ENCODE measurements at regions not wholly inside any gene's neighbourhood (a gene's known extent, or its start where the extent isn't known, plus 50 kb on each side); places are given as distances from the start of the nearest gene placed in this dataset.
A peak's percentile ranks its signal among the peaks of the same experiment; 100 is the strongest.
"Not testable (repeated sequence)": the region's sequence is repeated elsewhere in the genome, so short reads cannot be mapped to it uniquely, and the experiment has no call there.

DNA sequence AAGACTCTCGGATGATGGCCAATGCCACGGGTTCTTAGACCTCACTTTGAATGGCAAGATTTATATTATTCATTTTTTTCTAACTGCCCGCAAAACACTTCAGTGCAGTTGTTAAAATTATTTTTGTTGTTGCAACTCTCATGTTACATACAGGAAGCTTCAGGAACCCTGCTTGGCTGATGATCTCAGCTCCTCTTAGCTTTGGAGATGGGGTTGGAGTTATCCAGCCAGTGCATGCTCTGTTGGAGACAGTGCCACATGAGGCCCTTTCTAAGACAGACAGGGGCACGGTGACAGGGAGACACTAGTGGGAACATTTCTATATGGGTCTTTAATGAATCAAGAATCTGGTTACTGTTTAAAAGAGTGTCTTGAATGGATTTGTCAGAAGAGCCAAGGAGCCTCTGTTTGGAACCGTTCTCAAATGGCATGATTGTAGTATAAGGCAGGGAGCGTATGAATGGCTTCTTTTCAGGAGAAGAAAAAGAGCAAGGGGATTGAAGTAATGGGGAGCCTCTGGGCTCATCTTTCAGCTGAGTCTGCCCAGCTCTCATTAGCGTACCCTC lies 61.9 kb upstream of the ENPP6 start:
- Mint-ChIP-seq H3K27me3 (no peaks in the 10 kb centered on the region), H3K27ac (peak overlapping the region in 1 of 2 donors; percentile 14), H3K4me3 (no peak overlapping the region), H3K9me3 (peaks cover 21 to 22% of the 10 kb centered on the region in 2 donors), H3K4me1 (peaks cover 87% of the 10 kb centered on the region)
- no peak for DNase-seq
- ATAC-seq = no peak

DNA sequence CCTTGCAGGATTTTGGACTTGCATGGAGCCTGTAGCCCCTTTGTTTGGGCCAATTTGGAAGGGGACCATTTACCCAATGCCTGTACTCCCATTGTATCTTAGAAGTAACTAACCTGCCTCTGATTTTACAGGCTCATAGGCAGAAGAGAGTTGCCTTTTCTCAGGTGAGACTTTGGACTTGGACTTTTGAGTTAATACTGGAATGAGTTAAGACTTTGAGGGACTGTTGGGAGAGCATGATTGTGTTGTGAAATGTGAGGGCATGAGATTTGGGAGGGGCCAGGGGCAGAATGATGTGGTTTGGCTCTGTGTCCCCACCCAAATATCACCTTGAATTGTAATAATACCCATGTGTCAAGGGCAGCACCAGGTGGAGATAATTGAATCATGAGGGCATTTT lies 60.1 kb upstream of the ENPP6 start:
- H3K4me3 Mint-ChIP-seq, H3K27ac Mint-ChIP-seq, DNase-seq, H3K27me3 Mint-ChIP-seq, ATAC-seq: not testable (repeated sequence)
- H3K4me1 Mint-ChIP-seq = peaks cover 69% of the 10 kb centered on the region
- H3K9me3 Mint-ChIP-seq = peaks cover 21 to 22% of the 10 kb centered on the region in 2 donors

DNA sequence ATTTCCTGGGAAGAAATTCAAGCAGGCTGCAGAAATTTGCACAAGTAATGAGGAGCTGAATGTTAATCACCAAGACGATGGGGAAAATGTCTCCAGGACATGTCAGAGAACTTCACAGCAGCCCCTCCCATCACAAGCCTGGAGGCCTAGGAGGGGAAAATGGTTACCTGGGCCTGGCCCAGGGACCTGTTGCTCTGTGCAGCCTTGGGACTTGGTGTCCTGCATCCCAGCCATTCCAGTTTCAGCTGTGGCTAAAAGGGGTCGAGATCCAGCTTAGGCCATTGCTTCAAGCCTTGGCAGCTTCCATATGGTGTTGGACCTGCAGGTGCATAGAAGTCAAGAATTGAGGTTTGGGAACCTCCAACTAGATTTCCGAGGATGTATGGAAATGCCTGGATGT lies 59.3 kb upstream of the ENPP6 start:
- H3K4me1 Mint-ChIP-seq = peaks cover 62% of the 10 kb centered on the region
- peaks cover 21 to 22% of the 10 kb centered on the region in 2 donors for H3K9me3 Mint-ChIP-seq
- not testable (repeated sequence) for H3K27ac Mint-ChIP-seq, H3K4me3 Mint-ChIP-seq, DNase-seq, ATAC-seq, H3K27me3 Mint-ChIP-seq

DNA sequence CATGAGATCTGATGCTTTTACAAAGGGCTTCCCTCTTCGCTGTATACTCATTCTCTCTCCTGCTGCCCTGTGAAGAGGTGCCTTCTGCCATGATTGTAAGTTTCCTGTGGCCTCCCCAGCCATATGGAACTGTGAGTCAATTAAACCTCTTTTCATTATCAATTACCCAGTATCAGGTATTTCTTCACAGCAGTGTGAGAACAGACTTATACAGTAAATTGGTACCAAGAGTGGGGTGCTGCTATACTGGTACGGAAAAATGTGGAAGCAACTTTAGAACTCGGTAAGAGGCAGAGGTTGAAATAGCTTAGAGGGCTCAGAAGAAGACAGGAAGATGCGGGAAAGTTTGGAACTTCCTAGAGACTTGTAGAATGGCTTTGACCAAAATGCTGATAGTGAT lies 58.7 kb upstream of the ENPP6 start:
- not testable (repeated sequence) for ATAC-seq, H3K27me3 Mint-ChIP-seq, DNase-seq, H3K27ac Mint-ChIP-seq, H3K4me3 Mint-ChIP-seq
- Mint-ChIP-seq H3K9me3 (peaks cover 21 to 22% of the 10 kb centered on the region in 2 donors), H3K4me1 (peaks cover 55% of the 10 kb centered on the region)

DNA sequence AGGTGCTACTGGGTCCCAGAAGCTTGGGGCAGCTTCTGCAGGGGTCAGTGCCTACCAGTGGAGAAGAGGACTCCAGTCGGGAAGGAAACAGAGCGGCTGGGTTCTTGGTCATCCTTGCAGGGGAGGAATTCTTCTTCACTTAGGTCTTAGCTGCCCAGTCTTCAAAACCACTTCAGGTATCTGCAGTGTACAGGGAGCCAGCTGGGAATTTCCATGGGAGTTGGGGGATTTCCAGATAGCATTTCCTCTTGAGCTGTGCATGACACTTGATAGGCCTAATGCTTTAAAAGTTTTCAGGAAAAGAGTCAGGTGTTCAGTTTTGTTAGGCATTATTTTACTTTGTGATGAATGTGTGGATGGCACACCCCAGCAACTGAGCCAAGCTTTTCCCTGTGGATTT lies 58.1 kb upstream of the ENPP6 start:
- H3K4me1 Mint-ChIP-seq = peaks cover 53% of the 10 kb centered on the region
- peaks cover 21 to 22% of the 10 kb centered on the region in 2 donors for H3K9me3 Mint-ChIP-seq
- H3K27ac Mint-ChIP-seq = no peak overlapping the region

DNA sequence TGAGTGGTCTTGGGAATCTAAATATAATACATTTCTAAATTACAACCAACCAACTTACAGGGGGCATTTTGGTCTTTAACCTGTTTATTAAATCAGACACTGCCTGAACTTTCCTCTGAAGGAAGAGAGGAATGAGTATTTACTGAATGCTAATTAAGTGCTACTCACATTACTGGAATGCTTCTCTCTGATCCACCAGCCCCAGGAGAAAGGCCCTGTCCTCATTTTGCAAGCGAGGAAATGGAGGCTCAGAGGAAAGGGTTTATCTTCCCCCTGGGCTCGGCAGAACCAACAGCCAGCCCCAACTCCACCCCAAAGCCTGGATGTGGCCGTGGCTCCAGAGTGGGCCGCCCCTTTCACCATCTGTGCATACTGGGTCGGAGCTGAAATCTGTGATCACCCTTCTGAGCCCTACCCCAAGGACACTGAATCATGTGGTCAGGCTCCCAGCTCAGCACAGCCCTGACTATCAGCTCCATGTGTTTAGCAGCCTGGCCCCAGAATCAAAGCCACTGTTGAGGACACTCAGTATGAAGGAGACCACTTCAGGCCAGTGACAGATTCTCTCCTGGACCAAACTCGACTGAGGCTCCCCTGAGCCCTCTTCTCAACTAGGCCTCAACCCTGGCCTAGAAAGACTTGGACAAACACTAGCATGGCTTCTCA lies 56.7 kb upstream of the ENPP6 start:
- H3K27ac Mint-ChIP-seq = peak overlapping the region in 1 of 2 donors; percentile 42
- H3K9me3 Mint-ChIP-seq = peaks cover 21 to 28% of the 10 kb centered on the region in 2 donors

More for the DNA sequence above, 58.1 kb upstream of the ENPP6 start:
- no peak overlapping the region for H3K4me3 Mint-ChIP-seq
- ATAC-seq = no peak
- DNase-seq = no peak
- no peaks in the 10 kb centered on the region for H3K27me3 Mint-ChIP-seq

DNA sequence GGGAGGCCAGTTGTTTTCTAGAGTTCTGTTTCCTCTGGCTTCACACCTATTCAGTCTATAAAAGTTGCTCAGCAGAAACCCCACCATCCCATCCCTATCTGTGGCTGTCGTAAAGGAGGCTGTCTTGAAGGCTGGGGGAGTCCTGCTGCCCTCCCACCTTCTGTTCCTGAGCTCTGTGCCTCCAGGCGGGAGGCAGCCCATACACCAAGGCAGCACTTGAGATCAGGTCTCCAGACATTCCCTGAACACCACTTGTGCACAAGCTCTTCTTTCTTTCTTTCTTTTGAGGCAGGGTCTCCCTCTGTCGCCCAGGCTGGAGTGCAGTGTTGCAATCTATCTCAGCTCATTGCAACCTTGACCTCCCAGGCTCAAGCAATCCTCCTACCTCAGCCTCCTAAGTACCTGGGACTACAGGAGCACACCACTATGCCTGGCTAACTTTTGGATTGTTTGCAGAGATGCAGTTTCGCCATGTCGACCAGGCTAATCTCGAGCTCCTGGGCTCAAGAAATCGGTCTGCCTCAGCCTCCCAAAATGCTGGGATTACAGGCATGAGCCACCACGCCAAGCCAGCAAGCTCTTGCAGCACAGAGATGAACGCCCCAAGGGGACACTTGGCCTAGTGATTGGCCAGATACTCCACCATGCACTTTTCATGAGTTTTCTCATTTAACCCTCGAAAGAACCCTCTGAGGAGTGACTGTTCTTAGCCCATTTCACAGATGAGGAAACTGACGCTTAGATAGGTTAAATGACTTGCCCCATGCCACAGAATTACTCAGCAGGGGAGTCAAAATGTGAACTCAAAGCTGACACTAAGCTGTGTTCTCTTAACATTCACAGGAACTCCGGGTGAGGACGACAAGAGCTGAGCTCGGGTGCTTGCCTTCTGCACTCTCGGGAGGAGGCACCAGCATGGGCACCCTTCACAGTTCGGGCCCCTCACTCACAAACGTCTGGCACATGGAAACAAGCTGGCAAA lies 55.8 kb upstream of the ENPP6 start:
- no peak overlapping the region for H3K27ac Mint-ChIP-seq
- no peak overlapping the region for H3K4me3 Mint-ChIP-seq
- peaks cover 16 to 28% of the 10 kb centered on the region in 2 donors for H3K9me3 Mint-ChIP-seq
- no peaks in the 10 kb centered on the region for H3K27me3 Mint-ChIP-seq
- DNase-seq = no peak
- peak; percentile 55 for ATAC-seq
- peaks cover 56% of the 10 kb centered on the region for H3K4me1 Mint-ChIP-seq

More for the DNA sequence above, 56.7 kb upstream of the ENPP6 start:
- ATAC-seq = no peak
- H3K4me3 Mint-ChIP-seq = no peak overlapping the region
- H3K27me3 Mint-ChIP-seq = no peaks in the 10 kb centered on the region
- no peak for DNase-seq
- peaks cover 53% of the 10 kb centered on the region for H3K4me1 Mint-ChIP-seq

DNA sequence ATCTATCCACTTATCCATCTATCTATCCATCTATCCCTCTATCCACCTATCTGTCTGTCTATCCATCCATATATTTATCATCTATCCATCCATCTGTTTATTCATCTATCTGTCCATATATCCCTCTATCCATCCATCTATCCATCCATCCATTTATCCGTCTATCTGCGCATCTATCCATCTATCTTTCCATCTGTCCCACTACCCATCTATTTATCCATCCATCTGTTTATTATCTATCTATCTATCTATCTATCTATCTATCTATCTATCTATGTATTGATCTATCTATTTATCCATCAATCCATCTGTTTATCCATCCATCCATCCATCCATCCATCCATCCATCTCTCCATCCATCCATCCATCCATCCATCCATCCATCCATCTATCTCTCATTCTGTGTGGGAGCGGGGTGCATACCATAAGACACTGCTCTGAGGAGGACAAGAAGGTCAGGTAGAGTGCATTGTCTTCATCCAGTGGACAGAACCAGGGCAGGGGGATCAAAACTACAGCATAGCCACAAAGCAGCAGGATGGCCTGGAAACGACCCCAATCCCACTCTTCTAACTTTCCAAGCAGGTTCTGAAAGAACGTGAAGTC lies 53.2 kb upstream of the ENPP6 start:
- H3K27me3 Mint-ChIP-seq = no peaks in the 10 kb centered on the region
- no peak for ATAC-seq
- peaks cover 64% of the 10 kb centered on the region for H3K4me1 Mint-ChIP-seq
- peaks cover 0 to 7% of the 10 kb centered on the region in 2 donors for H3K9me3 Mint-ChIP-seq
- no peak overlapping the region for H3K4me3 Mint-ChIP-seq
- no peak for DNase-seq
- peak overlapping the region in 1 of 2 donors; percentile 13 for H3K27ac Mint-ChIP-seq

DNA sequence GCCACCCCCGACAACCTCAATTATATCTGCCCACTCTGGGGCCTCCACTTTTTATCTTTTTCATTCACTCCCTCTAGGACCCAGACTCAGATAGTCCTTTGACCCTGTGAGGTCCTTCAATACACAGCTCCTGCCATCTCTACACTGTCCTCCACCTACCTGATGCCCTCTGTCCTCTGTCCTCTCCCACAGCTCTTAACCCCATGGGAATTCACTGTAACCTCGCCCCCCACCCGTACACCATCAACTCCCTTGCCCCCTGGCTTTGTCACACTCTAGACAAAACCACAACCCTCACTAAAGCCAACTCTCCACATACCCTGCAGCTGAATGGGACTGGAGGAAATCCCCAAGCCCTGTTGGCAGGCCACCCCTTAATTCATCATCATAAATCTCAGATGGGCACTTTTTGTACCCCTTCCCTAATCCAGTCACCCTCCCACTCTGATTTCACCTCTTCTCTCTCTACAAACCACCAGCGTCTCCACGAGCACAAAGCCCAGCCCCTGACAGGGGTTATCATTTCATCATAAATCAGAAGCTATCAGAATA lies 52.3 kb upstream of the ENPP6 start:
- H3K4me1 Mint-ChIP-seq = peaks cover 64% of the 10 kb centered on the region
- peak overlapping the region; percentile 4 to 9 for H3K4me3 Mint-ChIP-seq
- no peak for DNase-seq
- peaks cover 0 to 6% of the 10 kb centered on the region in 2 donors for H3K9me3 Mint-ChIP-seq
- no peak for ATAC-seq
- no peaks in the 10 kb centered on the region for H3K27me3 Mint-ChIP-seq
- peak overlapping the region in 1 of 2 donors; percentile 38 for H3K27ac Mint-ChIP-seq

DNA sequence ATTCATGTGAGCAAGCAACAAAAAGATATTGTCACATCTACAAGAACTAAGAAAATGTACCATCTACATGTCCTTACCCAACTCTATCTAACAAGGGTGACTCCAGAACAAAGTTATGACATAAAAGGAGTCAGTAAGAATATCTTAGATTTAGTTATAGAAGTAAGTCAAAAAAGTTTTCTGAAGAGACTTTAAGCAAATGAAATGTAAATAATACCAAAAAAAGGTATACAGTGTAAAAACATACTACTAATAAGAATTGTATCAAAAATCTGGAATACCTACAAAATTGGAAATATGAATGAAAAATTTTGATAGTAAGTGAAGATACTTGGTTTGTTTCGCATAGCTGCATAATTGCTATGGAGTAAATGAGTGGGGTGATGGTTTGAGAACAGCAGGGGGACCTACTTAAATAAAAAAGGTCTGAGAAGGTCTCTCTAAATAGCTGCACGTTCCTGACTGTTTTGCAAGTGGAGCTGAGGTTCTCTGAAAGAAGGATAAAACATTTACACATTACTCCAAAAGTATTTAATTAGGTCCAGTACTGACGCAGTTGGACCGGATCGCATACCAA lies 51.0 kb upstream of the ENPP6 start:
- no peak for ATAC-seq
- Mint-ChIP-seq H3K9me3 (peaks cover 0 to 6% of the 10 kb centered on the region in 2 donors), H3K27ac (peak overlapping the region in 1 of 2 donors; percentile 94), H3K4me1 (peaks cover 71% of the 10 kb centered on the region), H3K4me3 (peak overlapping the region; percentile 70 to 71), H3K27me3 (no peaks in the 10 kb centered on the region)
- DNase-seq = no peak

DNA sequence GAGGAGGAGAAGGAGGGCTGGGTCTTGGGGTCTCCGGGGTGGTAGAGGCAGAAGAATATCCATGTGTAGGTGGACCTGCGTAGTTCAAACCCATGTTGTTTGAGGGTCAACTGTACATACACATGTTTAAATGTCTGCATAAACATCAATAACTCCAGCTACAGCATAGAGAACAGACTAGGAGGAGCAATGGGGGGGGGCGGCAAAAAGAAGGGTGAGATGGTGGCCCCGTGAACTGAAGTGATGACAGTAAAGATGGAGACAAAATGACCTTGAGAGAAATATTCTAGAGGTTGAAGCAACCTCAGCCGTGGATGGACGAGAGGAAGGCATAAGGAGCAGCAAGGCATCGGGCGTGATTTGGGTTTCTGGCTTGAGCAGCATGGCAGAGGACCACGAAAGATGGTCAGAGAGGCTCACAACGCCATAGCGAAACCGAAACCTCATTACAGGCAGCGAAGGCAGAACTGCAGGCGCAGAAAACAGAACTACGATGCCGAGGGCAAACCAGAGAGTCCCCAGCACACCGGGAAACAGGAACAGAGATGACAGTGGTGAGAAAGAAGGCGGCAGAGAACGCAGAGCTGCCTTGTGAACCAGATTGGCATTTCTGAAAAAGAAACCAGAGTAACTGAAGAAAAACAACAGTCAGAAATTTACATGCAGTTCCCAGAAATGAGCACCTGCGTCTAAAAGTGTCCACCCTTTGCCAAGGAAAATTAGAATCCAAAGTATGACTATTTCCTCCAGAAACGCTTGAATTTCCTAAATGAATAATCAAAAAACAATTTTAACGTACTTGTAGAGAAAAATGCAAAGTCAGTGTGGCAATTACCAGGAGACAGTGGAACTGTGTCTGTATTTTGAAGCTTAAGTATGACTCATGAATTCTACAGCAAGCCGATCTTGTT lies 50.3 kb upstream of the ENPP6 start:
- Mint-ChIP-seq H3K27ac (peak overlapping the region; percentile 94), H3K4me3 (peak overlapping the region; percentile 70 to 71), H3K27me3 (no peaks in the 10 kb centered on the region), H3K4me1 (peaks cover 79% of the 10 kb centered on the region), H3K9me3 (peaks cover 0 to 6% of the 10 kb centered on the region in 2 donors)
- DNase-seq = peak; percentile 73 to 90
- ATAC-seq = peak; percentile 95

Measured in stimulated activated naive CD8-positive, alpha-beta T cell treated with anti-CD3 and anti-CD28 coated beads, Interleukin-15, amount 100 ng/mL, for 72 hours (primary cell).